ENCODE measurements at regions not wholly inside any gene's neighbourhood (a gene's known extent, or its start where the extent isn't known, plus 50 kb on each side); places are given as distances from the start of the nearest gene placed in this dataset.
"Not testable (repeated sequence)": the region's sequence is repeated elsewhere in the genome, so short reads cannot be mapped to it uniquely, and the experiment has no call there.

- H3K27ac Mint-ChIP-seq (ENCODE audit: unreplicated experiment) = no peak overlapping the region
- no peaks in the 10 kb centered on the region for H3K36me3 Mint-ChIP-seq (ENCODE audit: low read depth)
- peaks cover 28% of the 10 kb centered on the region for H3K27me3 Mint-ChIP-seq (ENCODE audit: low read depth)
- no peak for TF ChIP-seq CTCF (IDR thresholded peaks at IDR 0.05)
- peaks cover 3% of the 10 kb centered on the region for H3K4me1 Mint-ChIP-seq (ENCODE audit: low read depth)
- H3K9me3 Mint-ChIP-seq (ENCODE audit: low read depth) = no peaks in the 10 kb centered on the region
- H3K4me3 Mint-ChIP-seq (ENCODE audit: unreplicated experiment) = no peak overlapping the region
- no peak for DNase-seq (ENCODE audit: low spot score)
These were observed 80.8 kb downstream of the TMEM130 start for GRCh38 chr7:98788966-98789365.

- H3K36me3 Mint-ChIP-seq (ENCODE audit: low read depth); H3K27me3 Mint-ChIP-seq (ENCODE audit: low read depth); H3K9me3 Mint-ChIP-seq (ENCODE audit: low read depth); H3K4me3 Mint-ChIP-seq (ENCODE audit: unreplicated experiment); H3K4me1 Mint-ChIP-seq (ENCODE audit: low read depth); H3K27ac Mint-ChIP-seq (ENCODE audit: unreplicated experiment); DNase-seq (ENCODE audit: low spot score): not testable (repeated sequence)
These were observed 75.4 kb downstream of the TMEM130 start for GRCh38 chr7:98794453-98794852.

GRCh38 chr7:98795741-98796493, 73.9 kb downstream of the TMEM130 start:
- H3K36me3 Mint-ChIP-seq (ENCODE audit: low read depth) = no peaks in the 10 kb centered on the region
- no peak overlapping the region for H3K27ac Mint-ChIP-seq (ENCODE audit: unreplicated experiment)
- no peak for TF ChIP-seq CTCF (IDR thresholded peaks at IDR 0.05)
- peaks cover 14% of the 10 kb centered on the region for H3K9me3 Mint-ChIP-seq (ENCODE audit: low read depth)
- no peak for DNase-seq (ENCODE audit: low spot score)
- no peak overlapping the region for H3K4me3 Mint-ChIP-seq (ENCODE audit: unreplicated experiment)
- peaks cover 8% of the 10 kb centered on the region for H3K27me3 Mint-ChIP-seq (ENCODE audit: low read depth)
- peaks cover 4% of the 10 kb centered on the region for H3K4me1 Mint-ChIP-seq (ENCODE audit: low read depth)
